ENCODE measurements at regions not wholly inside any gene's neighbourhood (a gene's known extent, or its start where the extent isn't known, plus 50 kb on each side); places are given as distances from the start of the nearest gene placed in this dataset.

DNA sequence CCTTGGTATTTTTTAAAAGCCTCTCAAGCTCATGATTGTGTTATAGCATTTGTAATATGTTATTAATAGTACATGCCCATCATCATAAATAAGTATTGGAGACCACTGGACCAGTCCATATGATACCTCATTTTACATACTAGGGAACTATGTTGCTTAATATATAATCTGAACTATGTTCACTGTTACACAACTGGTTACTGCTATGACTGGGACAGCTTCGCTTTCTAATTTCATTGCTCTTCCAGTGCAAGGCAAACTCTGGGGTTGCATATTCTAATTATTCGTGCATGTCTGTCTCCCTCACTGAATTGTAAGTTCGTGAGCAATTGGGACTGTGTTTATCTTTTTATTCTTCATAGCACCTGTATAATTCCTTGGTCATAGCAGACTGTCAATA, 330.5 kb downstream of the RAPGEF2 start:
- TF ChIP-seq, protein P1, sequence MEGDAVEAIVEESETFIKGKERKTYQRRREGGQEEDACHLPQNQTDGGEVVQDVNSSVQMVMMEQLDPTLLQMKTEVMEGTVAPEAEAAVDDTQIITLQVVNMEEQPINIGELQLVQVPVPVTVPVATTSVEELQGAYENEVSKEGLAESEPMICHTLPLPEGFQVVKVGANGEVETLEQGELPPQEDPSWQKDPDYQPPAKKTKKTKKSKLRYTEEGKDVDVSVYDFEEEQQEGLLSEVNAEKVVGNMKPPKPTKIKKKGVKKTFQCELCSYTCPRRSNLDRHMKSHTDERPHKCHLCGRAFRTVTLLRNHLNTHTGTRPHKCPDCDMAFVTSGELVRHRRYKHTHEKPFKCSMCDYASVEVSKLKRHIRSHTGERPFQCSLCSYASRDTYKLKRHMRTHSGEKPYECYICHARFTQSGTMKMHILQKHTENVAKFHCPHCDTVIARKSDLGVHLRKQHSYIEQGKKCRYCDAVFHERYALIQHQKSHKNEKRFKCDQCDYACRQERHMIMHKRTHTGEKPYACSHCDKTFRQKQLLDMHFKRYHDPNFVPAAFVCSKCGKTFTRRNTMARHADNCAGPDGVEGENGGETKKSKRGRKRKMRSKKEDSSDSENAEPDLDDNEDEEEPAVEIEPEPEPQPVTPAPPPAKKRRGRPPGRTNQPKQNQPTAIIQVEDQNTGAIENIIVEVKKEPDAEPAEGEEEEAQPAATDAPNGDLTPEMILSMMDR (conservative IDR thresholded peaks at IDR 0.05; ENCODE audit: low read depth, low read length) = no peak
- TF ChIP-seq EZH2 (IDR thresholded peaks at IDR 0.05; ENCODE audit: borderline replicate concordance, low read depth, low read length, poor library complexity, severe bottlenecking) = no peak

Measured in A673 (cell line).